HL-60 (cell line): ENCODE measurements at regions not wholly inside any gene's neighbourhood (a gene's known extent, or its start where the extent isn't known, plus 50 kb on each side); places are given as distances from the start of the nearest gene placed in this dataset.

Experiments used
- DNase-seq, 2 experiments: peaks; one replicate each; pipeline ENCODE4 v3.0.0-alpha.2; 2010 to 2020; ENCODE audit warnings: low read depth in 1 of 2, low spot score in 1 of 2
- H3K27ac ChIP-seq: fragments of 250-450 bp; sonication (Bioruptor Pico); replicated peaks from 2 replicates; pipeline ENCODE4 v1.5.1; 2020; ENCODE audit warnings: mild to moderate bottlenecking, moderate library complexity
- H3K27me3 ChIP-seq: fragments of 250-450 bp; sonication (Bioruptor Pico); 2 replicates; pipeline ENCODE4 v1.5.1; 2021; ENCODE audit warnings: mild to moderate bottlenecking, moderate library complexity; ENCODE audit not compliant: insufficient read depth, poor library complexity, severe bottlenecking
- H3K4me3 ChIP-seq: replicated peaks from 2 replicates; pipeline ENCODE4 v1.5.1; 2011; ENCODE audit warnings: mild to moderate bottlenecking, control low read depth, low read length; ENCODE audit not compliant: insufficient read depth
- CTCF ChIP-seq: IDR thresholded peaks from one replicate; pipeline ENCODE4 v1.5.1; 2011; ENCODE audit warnings: low read length, control low read depth, inconsistent platforms; ENCODE audit not compliant: insufficient read depth
- GABPA ChIP-seq: IDR thresholded peaks from 2 replicates; pipeline ENCODE4 v1.6.1; 2012; ENCODE audit warnings: low read depth
- POLR2AphosphoS5 ChIP-seq: IDR thresholded peaks from 2 replicates; pipeline ENCODE4 v1.6.1; 2012; ENCODE audit warnings: low read depth
- SPI1 ChIP-seq: IDR thresholded peaks from 2 replicates; pipeline ENCODE4 v1.6.1; 2012; ENCODE audit warnings: low read depth, mild to moderate bottlenecking, borderline replicate concordance
- TF ChIP-seq, protein P1 (sequence below): IDR thresholded peaks from 2 replicates; pipeline ENCODE4 v1.6.1; 2012; ENCODE audit warnings: low read depth; ENCODE audit not compliant: insufficient replicate concordance

GRCh38 chrX:10709276-10709675 is 88.9 kb upstream of the MID1 start:
- peaks cover 2% of the 10 kb centered on the region for H3K27me3 ChIP-seq
- TF ChIP-seq, protein P1, sequence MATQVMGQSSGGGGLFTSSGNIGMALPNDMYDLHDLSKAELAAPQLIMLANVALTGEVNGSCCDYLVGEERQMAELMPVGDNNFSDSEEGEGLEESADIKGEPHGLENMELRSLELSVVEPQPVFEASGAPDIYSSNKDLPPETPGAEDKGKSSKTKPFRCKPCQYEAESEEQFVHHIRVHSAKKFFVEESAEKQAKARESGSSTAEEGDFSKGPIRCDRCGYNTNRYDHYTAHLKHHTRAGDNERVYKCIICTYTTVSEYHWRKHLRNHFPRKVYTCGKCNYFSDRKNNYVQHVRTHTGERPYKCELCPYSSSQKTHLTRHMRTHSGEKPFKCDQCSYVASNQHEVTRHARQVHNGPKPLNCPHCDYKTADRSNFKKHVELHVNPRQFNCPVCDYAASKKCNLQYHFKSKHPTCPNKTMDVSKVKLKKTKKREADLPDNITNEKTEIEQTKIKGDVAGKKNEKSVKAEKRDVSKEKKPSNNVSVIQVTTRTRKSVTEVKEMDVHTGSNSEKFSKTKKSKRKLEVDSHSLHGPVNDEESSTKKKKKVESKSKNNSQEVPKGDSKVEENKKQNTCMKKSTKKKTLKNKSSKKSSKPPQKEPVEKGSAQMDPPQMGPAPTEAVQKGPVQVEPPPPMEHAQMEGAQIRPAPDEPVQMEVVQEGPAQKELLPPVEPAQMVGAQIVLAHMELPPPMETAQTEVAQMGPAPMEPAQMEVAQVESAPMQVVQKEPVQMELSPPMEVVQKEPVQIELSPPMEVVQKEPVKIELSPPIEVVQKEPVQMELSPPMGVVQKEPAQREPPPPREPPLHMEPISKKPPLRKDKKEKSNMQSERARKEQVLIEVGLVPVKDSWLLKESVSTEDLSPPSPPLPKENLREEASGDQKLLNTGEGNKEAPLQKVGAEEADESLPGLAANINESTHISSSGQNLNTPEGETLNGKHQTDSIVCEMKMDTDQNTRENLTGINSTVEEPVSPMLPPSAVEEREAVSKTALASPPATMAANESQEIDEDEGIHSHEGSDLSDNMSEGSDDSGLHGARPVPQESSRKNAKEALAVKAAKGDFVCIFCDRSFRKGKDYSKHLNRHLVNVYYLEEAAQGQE: no peak
- no peak for TF ChIP-seq SPI1
- no peak for TF ChIP-seq GABPA
- TF ChIP-seq CTCF: no peak
- no peak for TF ChIP-seq POLR2AphosphoS5
- no peak for DNase-seq
- no peak overlapping the region for H3K27ac ChIP-seq
- H3K4me3 ChIP-seq: no peak overlapping the region

DNA sequence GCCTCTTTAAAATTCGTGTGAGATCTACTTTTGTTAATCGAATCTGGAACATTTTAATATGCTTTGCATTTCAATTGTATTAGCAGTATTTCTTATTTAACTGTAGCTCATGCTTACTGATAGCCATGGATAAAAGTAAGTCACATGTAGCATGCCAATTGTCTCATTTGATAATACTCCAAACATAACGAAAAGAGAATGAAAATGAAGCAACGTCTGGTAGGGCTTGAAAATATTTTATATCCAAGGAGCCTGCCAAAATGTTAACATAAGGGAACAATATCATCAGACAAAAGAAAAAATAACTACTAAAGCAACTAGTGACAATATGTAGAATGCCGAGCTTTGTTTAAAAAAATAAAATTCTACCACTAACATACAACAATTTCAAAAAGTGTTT is 94.1 kb upstream of the MID1 start:
- no peak for TF ChIP-seq GABPA
- TF ChIP-seq SPI1: no peak
- no peak for TF ChIP-seq POLR2AphosphoS5
- TF ChIP-seq, protein P1: no peak
- no peak for TF ChIP-seq CTCF
- Histone ChIP-seq H3K27ac (no peak overlapping the region), H3K4me3 (no peak overlapping the region), H3K27me3 (no peaks in the 10 kb centered on the region)
- DNase-seq: no peak

DNA sequence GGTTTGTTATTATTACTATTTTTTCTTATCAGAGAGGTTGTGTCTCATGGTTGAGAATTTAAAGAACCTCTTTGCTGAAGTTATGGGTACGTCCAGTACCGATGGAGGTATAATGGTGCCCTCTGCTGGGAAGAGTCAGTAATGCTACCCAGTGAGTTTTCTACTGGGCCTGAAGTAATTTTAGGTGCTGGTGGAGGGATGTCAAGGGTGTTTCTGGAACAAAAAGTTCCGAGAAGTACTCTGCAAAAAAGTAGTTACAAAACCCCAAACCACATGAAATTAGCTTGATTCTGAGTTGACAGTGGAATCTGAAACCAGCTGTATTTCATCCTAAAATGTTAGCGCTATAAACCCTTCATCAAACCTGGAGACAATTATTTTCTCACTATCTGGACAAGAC is 102.5 kb upstream of the MID1 start:
- TF ChIP-seq POLR2AphosphoS5: no peak
- peak; percentile 52 for TF ChIP-seq CTCF
- Histone ChIP-seq H3K4me3 (no peak overlapping the region), H3K27me3 (no peaks in the 10 kb centered on the region), H3K27ac (no peak overlapping the region)
- peak in 1 of 2 experiments; percentile 32 for DNase-seq

- no peak overlapping the region for H3K4me3 ChIP-seq
- H3K27me3 ChIP-seq: no peaks in the 10 kb centered on the region
- no peak overlapping the region for H3K27ac ChIP-seq
- no peak for DNase-seq
- no peak for TF ChIP-seq GABPA
- TF ChIP-seq SPI1: no peak
- TF ChIP-seq POLR2AphosphoS5: no peak
- TF ChIP-seq CTCF: no peak
- TF ChIP-seq, protein P1: no peak
Observed at GRCh38 chrX:10725071-10725470, 104.7 kb upstream of the MID1 start.
